ENCODE measurements at regions not wholly inside any gene's neighbourhood (a gene's known extent, or its start where the extent isn't known, plus 50 kb on each side); places are given as distances from the start of the nearest gene placed in this dataset.

- TF ChIP-seq CTCF (IDR thresholded peaks at IDR 0.05), result no peak
- no peak for TF ChIP-seq POLR2A (IDR thresholded peaks at IDR 0.05; ENCODE audit: low read depth)
- no peak for TF ChIP-seq POLR2AphosphoS5 (IDR thresholded peaks at IDR 0.05)
These were observed 291.4 kb downstream of the SEC14L1 start for GRCh38 chr17:77432034-77432661.
